H1 (cell line): ENCODE measurements at regions not wholly inside any gene's neighbourhood (a gene's known extent, or its start where the extent isn't known, plus 50 kb on each side); places are given as distances from the start of the nearest gene placed in this dataset.

Experiments
- ASH2L ChIP-seq: fragments of 200-600, 300-600 bp; sonication (generic); IDR thresholded peaks from one replicate; pipeline ENCODE4 v1.7.1; 2017; ENCODE audit warnings: low read length
- CHD1 ChIP-seq: IDR thresholded peaks from 2 replicates; pipeline ENCODE4 v1.6.1; 2012; ENCODE audit warnings: low read depth, low read length, improper control_type of control experiment
- HDAC2 ChIP-seq, 2 experiments: fragments of 300-600 bp in 1 of 2; sonication (generic) in 1 of 2; IDR thresholded peaks; 2 replicates each; pipeline ENCODE4 v1.6.1; 2011 to 2012; ENCODE audit warnings: low read depth in 2 of 2, low read length in 2 of 2, mild to moderate bottlenecking in 2 of 2, moderate library complexity in 2 of 2, borderline replicate concordance in 1 of 2, inconsistent platforms in 1 of 2
- PHF8 ChIP-seq: fragments of 200-600 bp; sonication (generic); conservative IDR thresholded peaks from 2 replicates; pipeline ENCODE4 v1.7.1; 2012; ENCODE audit warnings: low read depth, mild to moderate bottlenecking, inconsistent platforms, low read length, moderate library complexity
- POLR2A ChIP-seq, 2 experiments: IDR thresholded peaks; 1 replicate in 1 of 2; 2 replicates in 1 of 2; pipeline ENCODE4 v1.6.1; 2011; ENCODE audit warnings: low read depth in 2 of 2, low read length in 2 of 2, mild to moderate bottlenecking in 2 of 2; ENCODE audit errors: control extremely low read depth in 1 of 2

DNA sequence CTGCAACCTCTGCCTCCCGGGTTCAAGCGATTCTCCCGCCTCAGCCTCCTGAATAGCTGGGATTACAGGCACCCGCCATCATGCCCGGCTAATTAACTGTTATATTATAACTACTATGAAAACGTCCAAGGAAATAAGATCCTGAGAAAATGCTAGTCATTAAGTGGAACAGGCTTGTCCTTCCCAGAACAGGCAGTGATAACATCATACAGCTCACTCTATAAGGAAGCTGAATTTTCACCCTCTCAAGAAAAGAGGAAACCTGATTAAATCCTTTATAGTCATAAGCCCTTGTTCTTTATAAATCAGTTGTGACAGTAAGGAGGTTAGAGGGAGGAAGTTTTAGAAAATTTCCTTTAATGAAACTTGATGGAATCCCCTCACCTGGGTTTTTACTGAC is 163.9 kb upstream of the CLINT1 start (continued):
- TF ChIP-seq PHF8 (no peak), ASH2L (no peak), POLR2A (IDR thresholded peaks at IDR 0.05; ENCODE audit: control extremely low read depth in 1 of 2, low read depth in 2 of 2, low read length in 2 of 2) (no peak), CHD1 (no peak), HDAC2 (IDR thresholded peaks at IDR 0.05; ENCODE audit: borderline replicate concordance in 1 of 2, low read depth in 2 of 2, low read length in 2 of 2) (no peak)
- TF ChIP-seq, all 59 proteins: peak for 0
